GM23338 (cell line): ENCODE measurements at regions not wholly inside any gene's neighbourhood (a gene's known extent, or its start where the extent isn't known, plus 50 kb on each side); places are given as distances from the start of the nearest gene placed in this dataset.

Experiments used
- ATAC-seq: fragments of 200-7000 bp; cut with Tn5 transposase; 3 replicates; pipeline ENCODE4 v1.9.1; 2020
- DNase-seq: peaks from one replicate; pipeline ENCODE4 v3.0.0-alpha.2; 2015; ENCODE audit warnings: low spot score
- H2AFZ ChIP-seq: fragments of 200-600 bp; sonication (generic); 2 replicates; pipeline ENCODE4 v1.8.0; 2016; ENCODE audit warnings: antibody characterized with exemption, mild to moderate bottlenecking, moderate library complexity
- H3F3A ChIP-seq: fragments of 200-600 bp; sonication (generic); replicated peaks from 2 replicates; pipeline ENCODE4 v1.8.0; 2017; ENCODE audit warnings: antibody characterized with exemption, mixed run types, low read depth
- H3K27ac ChIP-seq: fragments of 200-600 bp; sonication (generic); 2 replicates; pipeline ENCODE4 v1.6.1; 2016; ENCODE audit warnings: low read depth
- H3K27me3 ChIP-seq: fragments of 200-600 bp; sonication (generic); 2 replicates; pipeline ENCODE4 v1.8.0; 2016; ENCODE audit warnings: mild to moderate bottlenecking, mixed run types, moderate library complexity; ENCODE audit not compliant: insufficient read depth
- H3K36me3 ChIP-seq: fragments of 200-600 bp; sonication (generic); 2 replicates; pipeline ENCODE4 v1.8.0; 2016; ENCODE audit warnings: mild to moderate bottlenecking; ENCODE audit not compliant: insufficient read depth
- H3K4me1 ChIP-seq: fragments of 200-600 bp; sonication (generic); 2 replicates; pipeline ENCODE4 v1.8.0; 2016; ENCODE audit warnings: mild to moderate bottlenecking, moderate library complexity; ENCODE audit not compliant: insufficient read depth
- H3K4me2 ChIP-seq: fragments of 200-600 bp; sonication (generic); 2 replicates; pipeline ENCODE4 v1.7.1; 2017; ENCODE audit warnings: mixed run types
- H3K4me3 ChIP-seq: fragments of 200-600 bp; sonication (generic); 2 replicates; pipeline ENCODE4 v1.6.1; 2016; ENCODE audit warnings: mixed run types
- H3K79me2 ChIP-seq: fragments of 200-600 bp; sonication (generic); replicated peaks from 2 replicates; pipeline ENCODE4 v1.8.0; 2017; ENCODE audit warnings: mild to moderate bottlenecking; ENCODE audit not compliant: insufficient read depth
- H3K9me2 ChIP-seq: fragments of 200-600 bp; sonication (generic); 2 replicates; pipeline ENCODE4 v1.8.0; 2017; ENCODE audit not compliant: insufficient read depth
- H4K20me1 ChIP-seq: fragments of 200-600 bp; sonication (generic); replicated peaks from 2 replicates; pipeline ENCODE4 v1.8.0; 2017; ENCODE audit warnings: mild to moderate bottlenecking; ENCODE audit not compliant: insufficient read depth
- H3K27ac Mint-ChIP-seq: 2 replicates; pipeline ENCODE4 v1.8.0; 2020; ENCODE audit warnings: inconsistent platforms, mild to moderate bottlenecking, moderate library complexity, mixed read lengths
- H3K27me3 Mint-ChIP-seq: 3 replicates; pipeline ENCODE4 v1.8.0; 2022; ENCODE audit warnings: low read depth, mild to moderate bottlenecking, moderate library complexity, mixed read lengths, inconsistent platforms; ENCODE audit not compliant: insufficient read depth, poor library complexity
- H3K36me3 Mint-ChIP-seq: 3 replicates; pipeline ENCODE4 v1.8.0; 2021; ENCODE audit warnings: low read depth, mild to moderate bottlenecking, inconsistent platforms, moderate library complexity, mixed read lengths
- H3K4me1 Mint-ChIP-seq: 3 replicates; pipeline ENCODE4 v1.8.0; 2020; ENCODE audit warnings: mild to moderate bottlenecking, inconsistent platforms, mixed read lengths
- H3K4me3 Mint-ChIP-seq: 3 replicates; pipeline ENCODE4 v1.8.0; 2021; ENCODE audit warnings: moderate library complexity, mild to moderate bottlenecking, inconsistent platforms, mixed read lengths
- H3K9me3 Mint-ChIP-seq: 3 replicates; pipeline ENCODE4 v1.8.0; 2020; ENCODE audit warnings: moderate library complexity, mild to moderate bottlenecking, inconsistent platforms, mixed read lengths
- CREB1 ChIP-seq: fragments of 250-450 bp; sonication (Bioruptor Pico); IDR thresholded peaks from 2 replicates; pipeline ENCODE4 v1.5.0; 2020; ENCODE audit warnings: low read depth, mild to moderate bottlenecking, moderate library complexity
- CTCF ChIP-seq, 2 experiments: fragments of 200-600 bp in 1 of 2; sonication (generic) in 1 of 2; conservative IDR thresholded peaks; 2 replicates each; pipeline versions ENCODE4 v1.5.1 to v1.6.1; 2016 to 2017; ENCODE audit warnings: antibody characterized with exemption in 2 of 2, low read depth in 2 of 2, mild to moderate bottlenecking in 2 of 2, moderate library complexity in 1 of 2
- ETS1 ChIP-seq: IDR thresholded peaks from 2 replicates; pipeline ENCODE4 v1.6.1; 2016; ENCODE audit warnings: antibody characterized with exemption
- EZH2 ChIP-seq: fragments of 200-600 bp; sonication (generic); IDR thresholded peaks from one replicate; pipeline ENCODE4 v1.8.0; 2017; ENCODE audit warnings: antibody characterized with exemption, mild to moderate bottlenecking, low read depth; ENCODE audit not compliant: unreplicated experiment
- EZH2phosphoT487 ChIP-seq: fragments of 200-600 bp; sonication (generic); IDR thresholded peaks from one replicate; pipeline ENCODE4 v1.8.1; 2018; ENCODE audit warnings: antibody characterized with exemption; ENCODE audit not compliant: unreplicated experiment
- JUNB ChIP-seq: IDR thresholded peaks from one replicate; pipeline ENCODE4 v1.6.1; 2016; ENCODE audit warnings: antibody characterized with exemption; ENCODE audit not compliant: unreplicated experiment
- NANOG ChIP-seq: IDR thresholded peaks from 2 replicates; pipeline ENCODE4 v1.6.1; 2016; ENCODE audit warnings: antibody characterized with exemption, borderline replicate concordance
- POLR2AphosphoS5 ChIP-seq: IDR thresholded peaks from 2 replicates; pipeline ENCODE4 v1.6.1; 2016; ENCODE audit warnings: antibody characterized with exemption, low read depth
- REST ChIP-seq: IDR thresholded peaks from one replicate; pipeline ENCODE4 v1.6.1; 2018; ENCODE audit warnings: antibody characterized with exemption; ENCODE audit not compliant: unreplicated experiment
- STAT1 ChIP-seq: IDR thresholded peaks from one replicate; pipeline ENCODE4 v1.6.1; 2016; ENCODE audit warnings: antibody characterized with exemption; ENCODE audit not compliant: unreplicated experiment
- ZNF114 ChIP-seq: fragments of 250-450 bp; sonication (Bioruptor Pico); IDR thresholded peaks from 2 replicates; pipeline ENCODE4 v1.5.0; 2020; ENCODE audit warnings: mild to moderate bottlenecking, moderate library complexity
- ZNF331 ChIP-seq: fragments of 250-450 bp; sonication (Bioruptor Pico); IDR thresholded peaks from 2 replicates; pipeline ENCODE4 v1.5.0; 2020; ENCODE audit warnings: low read depth, mild to moderate bottlenecking, moderate library complexity
- ZNF462 ChIP-seq: fragments of 250-450 bp; sonication (Bioruptor Pico); IDR thresholded peaks from 2 replicates; pipeline ENCODE4 v1.5.0; 2020; ENCODE audit warnings: mild to moderate bottlenecking, moderate library complexity

GRCh38 chr22:27135031-27135981 lies 477.9 kb downstream of the MIAT start:
- DNase-seq (no peak), ATAC-seq (no peak)
- no peaks in the 10 kb centered on the region for H3K27me3 ChIP-seq
- Mint-ChIP-seq H3K4me1 (peaks cover 9% of the 10 kb centered on the region), H3K36me3 (peaks cover 2% of the 10 kb centered on the region; the same call in 1 of the 3 replicates), H3K27ac (no peak overlapping the region), H3K9me3 (no peaks in the 10 kb centered on the region; the same call in 1 of the 3 replicates), H3K4me3 (no peak overlapping the region), H3K27me3 (peaks cover 4% of the 10 kb centered on the region)
- H3K27ac ChIP-seq = no peak overlapping the region
- no peaks in the 10 kb centered on the region for H4K20me1 ChIP-seq
- H2AFZ ChIP-seq = no peak overlapping the region
- no peaks in the 10 kb centered on the region for H3K79me2 ChIP-seq
- TF ChIP-seq NANOG (no peak), STAT1 (no peak), ETS1 (no peak), EZH2 (no peak), REST (no peak), JUNB (no peak), POLR2AphosphoS5 (no peak), EZH2phosphoT487 (no peak), CREB1 (no peak), CTCF (conservative IDR thresholded peaks at IDR 0.05; ENCODE audit: low read depth in 2 of 2) (no peak), ZNF331 (CRISPR knock-in tag) (no peak), ZNF462 (no peak), ZNF114 (CRISPR knock-in tag) (no peak)
- H3K4me2 ChIP-seq = no peak overlapping the region
- no peaks in the 10 kb centered on the region for H3K4me1 ChIP-seq
- H3K4me3 ChIP-seq = no peak overlapping the region
- H3K9me2 ChIP-seq = no peaks in the 10 kb centered on the region
- H3F3A ChIP-seq = no peaks in the 10 kb centered on the region
- H3K36me3 ChIP-seq = no peaks in the 10 kb centered on the region
